HepG2 (cell line): ENCODE measurements at regions not wholly inside any gene's neighbourhood (a gene's known extent, or its start where the extent isn't known, plus 50 kb on each side); places are given as distances from the start of the nearest gene placed in this dataset.

Experiments
- ATAC-seq: fragments of 200-7000 bp; cut with Tn5 transposase; 3 replicates; pipeline ENCODE4 v1.9.1; 2020; ENCODE audit warnings: mild to moderate bottlenecking, moderate library complexity
- BruUV-seq: library from RNA; stranded (reverse); fragments of 400-500 nt; replicated peaks from 2 replicates; lab custom pipeline; 2021; lab: Mats Ljungman, UMichigan
- CTCF ChIA-PET: fragments of 300-600 bp; formaldehyde crosslinking; extraction: SDS; loops from one replicate; lab custom pipeline; 2021; ENCODE audit warnings: low total read pairs, inconsistent platforms, low intra/inter-chr PET ratio; lab: Yijun Ruan, JAX
- POLR2A ChIA-PET: fragments of 350-600 bp; sonication (Branson Sonifier 250); formaldehyde crosslinking; loops from one replicate; lab custom pipeline; 2020; ENCODE audit warnings: antibody characterized with exemption, inconsistent platforms; lab: Yijun Ruan, JAX
- DNase-seq: peaks from one replicate; pipeline ENCODE4 v3.0.0-alpha.2; 2015; ENCODE audit warnings: low spot score
- FAIRE-seq: peaks from 3 replicates; lab custom pipeline; 2011; peaks lifted over from hg19 to GRCh38; lab: Jason Lieb, UNC
- H2AFZ ChIP-seq: one replicate; pipeline ENCODE4 v1.6.1; 2011; ENCODE audit warnings: low read length, inconsistent platforms
- H3K27ac ChIP-seq: fragments of 300-600 bp; 3 replicates; pipeline ENCODE4 v1.8.0; 2011; ENCODE audit warnings: mixed run types, mild to moderate bottlenecking, mixed read lengths, low read length, inconsistent platforms; ENCODE audit not compliant: insufficient read depth; ENCODE audit errors: extremely low read length
- H3K27me3 ChIP-seq, 2 experiments: fragments of 200-600 bp in 1 of 2; 2 replicates in 1 of 2; 3 replicates in 1 of 2; pipeline versions ENCODE4 v1.6.0 to v1.8.0; 2011; ENCODE audit warnings: low read length in 2 of 2, mild to moderate bottlenecking in 2 of 2, moderate library complexity in 2 of 2, inconsistent platforms in 1 of 2; ENCODE audit not compliant: insufficient read depth in 2 of 2, control insufficient read depth in 1 of 2
- H3K36me3 ChIP-seq, 2 experiments: fragments of 200-600 bp in 1 of 2; replicated peaks in 1 of 2; 2 replicates in 1 of 2; 3 replicates in 1 of 2; pipeline versions ENCODE4 v1.5.1 to v1.8.0; 2011; ENCODE audit warnings: low read length in 2 of 2, inconsistent platforms in 1 of 2; ENCODE audit not compliant: insufficient read depth in 2 of 2, control insufficient read depth in 1 of 2
- H3K4me1 ChIP-seq: 2 replicates; pipeline ENCODE4 v1.5.1; 2012; ENCODE audit warnings: low read length, inconsistent platforms; ENCODE audit not compliant: insufficient read depth
- H3K4me2 ChIP-seq: 2 replicates; pipeline ENCODE4 v1.6.0; 2011; ENCODE audit warnings: low read depth, low read length, inconsistent platforms
- H3K4me3 ChIP-seq, 3 experiments: fragments of 200-600 bp in 1 of 3; sonication (generic), shearing (Covaris generic) in 1 of 3; replicated peaks in 1 of 3; 2 replicates each; pipeline ENCODE4 v1.5.1; 2011 to 2016; ENCODE audit warnings: low read length in 3 of 3, inconsistent platforms in 2 of 3, low read depth in 2 of 3, mild to moderate bottlenecking in 2 of 3, control low read depth in 1 of 3, mixed read lengths in 1 of 3; ENCODE audit not compliant: insufficient read depth in 1 of 3
- H3K79me2 ChIP-seq: one replicate; pipeline ENCODE4 v1.6.1; 2011; ENCODE audit warnings: low read length, inconsistent platforms; ENCODE audit not compliant: insufficient read depth
- H3K9ac ChIP-seq: 2 replicates; pipeline ENCODE4 v1.6.0; 2011; ENCODE audit warnings: mild to moderate bottlenecking, low read depth, low read length, inconsistent platforms; ENCODE audit not compliant: insufficient read depth
- H3K9me3 ChIP-seq: 2 replicates; pipeline ENCODE4 v1.5.1; 2012; ENCODE audit warnings: mild to moderate bottlenecking, low read length
- H4K20me1 ChIP-seq: 2 replicates; pipeline ENCODE4 v1.6.0; 2011; ENCODE audit warnings: inconsistent platforms, mild to moderate bottlenecking, low read length, moderate library complexity; ENCODE audit not compliant: insufficient read depth
- ESRRA ChIP-seq: sonication (generic); formaldehyde crosslinking; IDR thresholded peaks from 2 replicates; pipeline ENCODE4 v1.5.1; 2020; ENCODE audit warnings: mild to moderate bottlenecking, low read depth, missing genetic modification reagents
- HDAC6 ChIP-seq: fragments of 200-600 bp; sonication (generic); IDR thresholded peaks from 2 replicates; pipeline ENCODE4 v1.7.0; 2017; ENCODE audit warnings: mild to moderate bottlenecking, antibody characterized with exemption, low read length, low read depth
- KMT2A ChIP-seq: sonication (generic); formaldehyde crosslinking; IDR thresholded peaks from 2 replicates; pipeline ENCODE4 v1.4.0; 2020; ENCODE audit warnings: missing genetic modification reagents
- MTA1 ChIP-seq: sonication (generic); formaldehyde crosslinking; IDR thresholded peaks from 2 replicates; pipeline ENCODE4 v1.4.0; 2020; ENCODE audit warnings: missing genetic modification reagents, mild to moderate bottlenecking, borderline replicate concordance
- TSC22D2 ChIP-seq: sonication (generic); formaldehyde crosslinking; IDR thresholded peaks from 2 replicates; pipeline ENCODE4 v1.5.1; 2020; ENCODE audit warnings: missing genetic modification reagents, mild to moderate bottlenecking, borderline replicate concordance
- ZNF567 ChIP-seq: sonication (generic); formaldehyde crosslinking; IDR thresholded peaks from 2 replicates; pipeline ENCODE4 v1.8.1; 2023; ENCODE audit warnings: mild to moderate bottlenecking, missing genetic modification reagents, borderline replicate concordance
- ZNF616 ChIP-seq: sonication (generic); formaldehyde crosslinking; IDR thresholded peaks from 2 replicates; pipeline ENCODE4 v1.5.0; 2020; ENCODE audit warnings: low read depth, mild to moderate bottlenecking, missing genetic modification reagents
- ZSCAN30 ChIP-seq: sonication (generic); formaldehyde crosslinking; IDR thresholded peaks from 2 replicates; pipeline ENCODE4 v1.5.0; 2020; ENCODE audit warnings: mild to moderate bottlenecking, missing genetic modification reagents
- WGBS: methylation state at CpG from one replicate; pipeline ENCODE4 v1.1.6; 2017; ENCODE audit warnings: low lambda C conversion rate; 5-methylcytosine and 5-hydroxymethylcytosine counted together
- in situ Hi-C: cut with HindIII; loops from 2 replicates; pipeline ENCODE4 v1.10.0; 2017; ENCODE audit warnings: low pct_unique_long_range_greater_than_20kb; ENCODE audit not compliant: extremely low pct_ligation_motif_present
- intact Hi-C: fragments of 100-400 bp; cut with micrococcal nuclease; formaldehyde crosslinking; loops from one replicate; pipeline ENCODE4 v1.10.0; 2022; ENCODE audit not compliant: unreplicated experiment
- TF ChIP-seq, protein P1 (sequence below): sonication (generic); formaldehyde crosslinking; IDR thresholded peaks from 2 replicates; pipeline ENCODE4 v1.4.0; 2020; ENCODE audit warnings: missing genetic modification reagents, borderline replicate concordance
- TF ChIP-seq, protein P2 (sequence below): IDR thresholded peaks from 2 replicates; pipeline ENCODE4 v1.6.1; 2012; ENCODE audit warnings: low read length, improper control_type of control experiment
- TF ChIP-seq, protein P3 (sequence below): IDR thresholded peaks from 2 replicates; pipeline ENCODE4 v1.6.1; 2016; ENCODE audit warnings: missing biosample characterization, missing genetic modification reagents, low read depth
- TF ChIP-seq, protein P4 (sequence below): sonication (generic); formaldehyde crosslinking; IDR thresholded peaks from 2 replicates; pipeline ENCODE4 v1.4.0; 2020; ENCODE audit warnings: missing genetic modification reagents; ENCODE audit errors: not compliant biosample characterization

DNA sequence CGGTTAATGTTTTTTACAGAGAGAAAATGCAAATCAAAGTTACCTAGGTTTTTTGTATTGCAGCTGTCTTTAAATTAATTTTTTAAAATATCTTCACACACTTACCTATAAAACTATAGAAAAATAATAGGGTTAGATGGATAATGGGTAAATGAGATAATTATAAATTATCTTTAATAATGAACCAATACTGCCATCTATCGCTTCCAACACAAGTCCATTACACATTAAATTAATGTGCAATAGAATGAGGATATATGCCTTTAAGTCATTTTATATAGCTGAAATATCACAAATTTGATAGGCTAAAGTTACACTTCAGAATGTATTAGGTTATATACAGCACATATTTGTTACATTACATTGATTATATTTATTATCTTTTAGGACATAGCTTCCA lies 2212.8 kb downstream of the MRPL39 start:
- ChIA-PET CTCF (no interaction called here), POLR2A (no interaction called here)
- Histone ChIP-seq H3K27me3 (no peaks in the 10 kb centered on the region), H3K36me3 (no peaks in the 10 kb centered on the region), H4K20me1 (no peaks in the 10 kb centered on the region), H3K9me3 (peaks cover 72% of the 10 kb centered on the region), H3K9ac (no peak overlapping the region), H3K4me3 (no peak overlapping the region), H3K27ac (no peak overlapping the region), H3K4me1 (no peaks in the 10 kb centered on the region), H2AFZ (no peak overlapping the region), H3K4me2 (no peak overlapping the region), H3K79me2 (no peaks in the 10 kb centered on the region)
- WGBS: 3% methylated on average over 2 of the region's 2 CpGs
- no TSS peak for BruUV-seq
- FAIRE-seq (no peak), DNase-seq (no peak), ATAC-seq (no peak)
- in situ Hi-C loops: no loop called here
- intact Hi-C loops: no loop called here
- TF ChIP-seq MTA1 (no peak), ZSCAN30 (no peak)
- TF ChIP-seq, protein P1, sequence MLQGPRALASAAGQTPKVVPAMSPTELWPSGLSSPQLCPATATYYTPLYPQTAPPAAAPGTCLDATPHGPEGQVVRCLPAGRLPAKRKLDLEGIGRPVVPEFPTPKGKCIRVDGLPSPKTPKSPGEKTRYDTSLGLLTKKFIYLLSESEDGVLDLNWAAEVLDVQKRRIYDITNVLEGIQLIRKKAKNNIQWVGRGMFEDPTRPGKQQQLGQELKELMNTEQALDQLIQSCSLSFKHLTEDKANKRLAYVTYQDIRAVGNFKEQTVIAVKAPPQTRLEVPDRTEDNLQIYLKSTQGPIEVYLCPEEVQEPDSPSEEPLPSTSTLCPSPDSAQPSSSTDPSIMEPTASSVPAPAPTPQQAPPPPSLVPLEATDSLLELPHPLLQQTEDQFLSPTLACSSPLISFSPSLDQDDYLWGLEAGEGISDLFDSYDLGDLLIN (CRISPR knock-in tag): no peak

DNA sequence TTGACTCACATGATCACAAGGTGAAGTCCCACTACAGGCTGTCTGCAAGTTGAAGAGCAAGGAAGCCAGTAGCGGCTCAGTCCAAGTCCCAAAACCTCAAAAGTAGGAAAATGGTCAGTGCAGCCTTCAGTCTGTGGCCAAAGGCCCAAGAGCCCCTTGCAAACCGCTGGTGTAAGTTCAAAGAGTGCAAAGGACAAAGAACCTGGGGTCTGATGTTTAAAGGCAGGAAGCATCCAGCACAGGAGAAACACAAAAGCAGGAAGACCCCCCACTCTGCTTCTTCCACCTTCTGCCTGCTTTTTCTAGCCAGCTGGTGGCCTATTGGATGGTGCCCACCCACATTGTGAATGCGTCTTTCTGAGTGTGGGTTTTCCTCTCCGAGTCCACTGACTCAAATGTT lies 2222.6 kb downstream of the MRPL39 start:
- FAIRE-seq: no peak
- intact Hi-C loops: no loop called here
- CTCF ChIA-PET: no interaction called here
- Histone ChIP-seq H3K27ac (no peak overlapping the region), H3K9me3 (peaks cover 78% of the 10 kb centered on the region), H3K4me2 (no peak overlapping the region), H3K79me2 (no peaks in the 10 kb centered on the region), H3K4me1 (no peaks in the 10 kb centered on the region), H2AFZ (no peak overlapping the region), H3K27me3 (no peaks in the 10 kb centered on the region), H4K20me1 (no peaks in the 10 kb centered on the region), H3K36me3 (no peaks in the 10 kb centered on the region), H3K4me3 (no peak overlapping the region), H3K9ac (no peak overlapping the region)
- ATAC-seq: no peak
- in situ Hi-C loops: no loop called here
- WGBS: 19% methylated on average over 4 of the region's 4 CpGs
- POLR2A ChIA-PET: no interaction called here
- BruUV-seq: no TSS peak
- no peak for DNase-seq
- TF ChIP-seq ESRRA (CRISPR knock-in tag): no peak
- no peak for TF ChIP-seq ZNF567 (CRISPR knock-in tag)
- no peak for TF ChIP-seq HDAC6
- TF ChIP-seq, protein P2, sequence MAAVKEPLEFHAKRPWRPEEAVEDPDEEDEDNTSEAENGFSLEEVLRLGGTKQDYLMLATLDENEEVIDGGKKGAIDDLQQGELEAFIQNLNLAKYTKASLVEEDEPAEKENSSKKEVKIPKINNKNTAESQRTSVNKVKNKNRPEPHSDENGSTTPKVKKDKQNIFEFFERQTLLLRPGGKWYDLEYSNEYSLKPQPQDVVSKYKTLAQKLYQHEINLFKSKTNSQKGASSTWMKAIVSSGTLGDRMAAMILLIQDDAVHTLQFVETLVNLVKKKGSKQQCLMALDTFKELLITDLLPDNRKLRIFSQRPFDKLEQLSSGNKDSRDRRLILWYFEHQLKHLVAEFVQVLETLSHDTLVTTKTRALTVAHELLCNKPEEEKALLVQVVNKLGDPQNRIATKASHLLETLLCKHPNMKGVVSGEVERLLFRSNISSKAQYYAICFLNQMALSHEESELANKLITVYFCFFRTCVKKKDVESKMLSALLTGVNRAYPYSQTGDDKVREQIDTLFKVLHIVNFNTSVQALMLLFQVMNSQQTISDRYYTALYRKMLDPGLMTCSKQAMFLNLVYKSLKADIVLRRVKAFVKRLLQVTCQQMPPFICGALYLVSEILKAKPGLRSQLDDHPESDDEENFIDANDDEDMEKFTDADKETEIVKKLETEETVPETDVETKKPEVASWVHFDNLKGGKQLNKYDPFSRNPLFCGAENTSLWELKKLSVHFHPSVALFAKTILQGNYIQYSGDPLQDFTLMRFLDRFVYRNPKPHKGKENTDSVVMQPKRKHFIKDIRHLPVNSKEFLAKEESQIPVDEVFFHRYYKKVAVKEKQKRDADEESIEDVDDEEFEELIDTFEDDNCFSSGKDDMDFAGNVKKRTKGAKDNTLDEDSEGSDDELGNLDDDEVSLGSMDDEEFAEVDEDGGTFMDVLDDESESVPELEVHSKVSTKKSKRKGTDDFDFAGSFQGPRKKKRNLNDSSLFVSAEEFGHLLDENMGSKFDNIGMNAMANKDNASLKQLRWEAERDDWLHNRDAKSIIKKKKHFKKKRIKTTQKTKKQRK: no peak
- TF ChIP-seq, protein P3, sequence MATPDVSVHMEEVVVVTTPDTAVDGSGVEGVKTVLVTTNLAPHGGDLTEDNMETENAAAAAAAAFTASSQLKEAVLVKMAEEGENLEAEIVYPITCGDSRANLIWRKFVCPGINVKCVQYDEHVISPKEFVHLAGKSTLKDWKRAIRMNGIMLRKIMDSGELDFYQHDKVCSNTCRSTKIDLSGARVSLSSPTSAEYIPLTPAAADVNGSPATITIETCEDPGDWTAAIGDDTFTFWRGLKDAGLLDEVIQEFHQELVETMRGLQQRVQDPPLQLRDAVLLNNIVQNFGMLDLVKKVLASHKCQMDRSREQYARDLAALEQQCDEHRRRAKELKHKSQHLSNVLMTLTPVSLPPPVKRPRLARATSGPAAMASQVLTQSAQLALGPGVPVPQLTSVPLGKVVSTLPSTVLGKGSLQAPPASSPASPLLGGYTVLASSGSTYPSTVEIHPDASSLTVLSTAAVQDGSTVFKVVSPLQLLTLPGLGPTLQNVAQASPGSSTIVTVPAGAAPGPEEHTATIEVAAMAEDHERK: no peak
- no peak for TF ChIP-seq TSC22D2 (CRISPR knock-in tag)
- no peak for TF ChIP-seq KMT2A (CRISPR knock-in tag)
- TF ChIP-seq, protein P4, sequence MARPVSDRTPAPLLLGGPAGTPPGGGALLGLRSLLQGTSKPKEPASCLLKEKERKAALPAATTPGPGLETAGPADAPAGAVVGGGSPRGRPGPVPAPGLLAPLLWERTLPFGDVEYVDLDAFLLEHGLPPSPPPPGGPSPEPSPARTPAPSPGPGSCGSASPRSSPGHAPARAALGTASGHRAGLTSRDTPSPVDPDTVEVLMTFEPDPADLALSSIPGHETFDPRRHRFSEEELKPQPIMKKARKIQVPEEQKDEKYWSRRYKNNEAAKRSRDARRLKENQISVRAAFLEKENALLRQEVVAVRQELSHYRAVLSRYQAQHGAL (CRISPR knock-in tag): no peak
- no peak for TF ChIP-seq ZNF616 (CRISPR knock-in tag)
